WTC11 (cell line): ENCODE measurements at regions not wholly inside any gene's neighbourhood (a gene's known extent, or its start where the extent isn't known, plus 50 kb on each side); places are given as distances from the start of the nearest gene placed in this dataset.

ENCODE experiments used
- ATAC-seq: fragments of 200-7000 bp; cut with Tn5 transposase; 2 replicates; pipeline ENCODE4 v1.10.0; 2021; ENCODE audit warnings: mild to moderate bottlenecking, moderate library complexity
- CTCF ChIA-PET: fragments of 300-600 bp; sonication (Branson Sonifier 250); formaldehyde crosslinking; loops from one replicate; lab custom pipeline; 2021; ENCODE audit warnings: antibody characterized with exemption; lab: Charles Lee
- POLR2A ChIA-PET: fragments of 350-600 bp; sonication (Branson Sonifier 250); formaldehyde crosslinking; loops from one replicate; lab custom pipeline; 2021; ENCODE audit warnings: antibody characterized with exemption; lab: Charles Lee
- DNase-seq: peaks from one replicate; pipeline ENCODE4 v3.0.0; 2021; ENCODE audit warnings: low spot score
- H3K27ac Mint-ChIP-seq: 2 replicates; pipeline ENCODE4 v1.8.0; 2021; ENCODE audit warnings: mixed read lengths
- H3K27me3 Mint-ChIP-seq: 2 replicates; pipeline ENCODE4 v1.8.0; 2021; ENCODE audit warnings: low read depth, mild to moderate bottlenecking, moderate library complexity, mixed read lengths
- H3K36me3 Mint-ChIP-seq: 2 replicates; pipeline ENCODE4 v1.8.0; 2021; ENCODE audit warnings: mixed read lengths
- H3K4me1 Mint-ChIP-seq: 2 replicates; pipeline ENCODE4 v1.8.0; 2022; ENCODE audit warnings: mixed read lengths
- H3K4me3 Mint-ChIP-seq: 2 replicates; pipeline ENCODE4 v1.8.0; 2021; ENCODE audit warnings: mild to moderate bottlenecking, moderate library complexity, mixed read lengths
- H3K9me3 Mint-ChIP-seq: 2 replicates; pipeline ENCODE4 v1.8.0; 2021; ENCODE audit warnings: mixed read lengths
- CREM ChIP-seq: sonication (generic); formaldehyde crosslinking; IDR thresholded peaks from 2 replicates; pipeline ENCODE4 v1.8.1; 2022; ENCODE audit warnings: mild to moderate bottlenecking, missing genetic modification reagents, moderate library complexity
- ELF4 ChIP-seq: sonication (generic); formaldehyde crosslinking; IDR thresholded peaks from 2 replicates; pipeline ENCODE4 v1.8.1; 2022; ENCODE audit warnings: low read depth, mild to moderate bottlenecking, moderate library complexity, missing genetic modification reagents
- ESRRA ChIP-seq: sonication (generic); formaldehyde crosslinking; IDR thresholded peaks from 2 replicates; pipeline ENCODE4 v1.8.1; 2022; ENCODE audit warnings: mild to moderate bottlenecking, missing genetic modification reagents, borderline replicate concordance
- MXD4 ChIP-seq: fragments of 250-450 bp; sonication (Bioruptor Pico); IDR thresholded peaks from 2 replicates; pipeline ENCODE4 v1.8.0; 2021; ENCODE audit warnings: mild to moderate bottlenecking, moderate library complexity, borderline replicate concordance
- TF ChIP-seq, protein P1 (sequence below): sonication (generic); formaldehyde crosslinking; conservative IDR thresholded peaks from 2 replicates; pipeline ENCODE4 v1.8.1; 2022; ENCODE audit warnings: mild to moderate bottlenecking, missing genetic modification reagents
- TF ChIP-seq, protein P2 (sequence below): sonication (generic); formaldehyde crosslinking; IDR thresholded peaks from 2 replicates; pipeline ENCODE4 v1.8.0; 2023; ENCODE audit warnings: mild to moderate bottlenecking, missing genetic modification reagents
- TF ChIP-seq, protein P3 (sequence below): sonication (generic); formaldehyde crosslinking; IDR thresholded peaks from 2 replicates; pipeline ENCODE4 v1.8.1; 2022; ENCODE audit warnings: mild to moderate bottlenecking, moderate library complexity, missing genetic modification reagents
- TF ChIP-seq, protein P4 (sequence below): sonication (generic); formaldehyde crosslinking; IDR thresholded peaks from 2 replicates; pipeline ENCODE4 v1.8.0; 2022; ENCODE audit warnings: mild to moderate bottlenecking, missing genetic modification reagents
- TF ChIP-seq, protein P5 (sequence below): sonication (generic); formaldehyde crosslinking; IDR thresholded peaks from 2 replicates; pipeline ENCODE4 v1.8.1; 2022; ENCODE audit warnings: low read depth, mild to moderate bottlenecking, moderate library complexity, missing genetic modification reagents, borderline replicate concordance
- TF ChIP-seq, protein P6 (sequence below): sonication (generic); formaldehyde crosslinking; IDR thresholded peaks from 2 replicates; pipeline ENCODE4 v1.8.0; 2022; ENCODE audit warnings: mild to moderate bottlenecking, missing genetic modification reagents
- TF ChIP-seq, protein P7 (sequence below): sonication (generic); formaldehyde crosslinking; IDR thresholded peaks from 2 replicates; pipeline ENCODE4 v1.8.0; 2022; ENCODE audit warnings: missing genetic modification reagents
- TF ChIP-seq, protein P8 (sequence below): sonication (generic); formaldehyde crosslinking; IDR thresholded peaks from 2 replicates; pipeline ENCODE4 v1.8.0; 2022; ENCODE audit warnings: mild to moderate bottlenecking, missing genetic modification reagents
- TF ChIP-seq, protein P9 (sequence below): sonication (generic); formaldehyde crosslinking; IDR thresholded peaks from 2 replicates; pipeline ENCODE4 v1.8.1; 2023; ENCODE audit warnings: mild to moderate bottlenecking, moderate library complexity, missing genetic modification reagents

DNA sequence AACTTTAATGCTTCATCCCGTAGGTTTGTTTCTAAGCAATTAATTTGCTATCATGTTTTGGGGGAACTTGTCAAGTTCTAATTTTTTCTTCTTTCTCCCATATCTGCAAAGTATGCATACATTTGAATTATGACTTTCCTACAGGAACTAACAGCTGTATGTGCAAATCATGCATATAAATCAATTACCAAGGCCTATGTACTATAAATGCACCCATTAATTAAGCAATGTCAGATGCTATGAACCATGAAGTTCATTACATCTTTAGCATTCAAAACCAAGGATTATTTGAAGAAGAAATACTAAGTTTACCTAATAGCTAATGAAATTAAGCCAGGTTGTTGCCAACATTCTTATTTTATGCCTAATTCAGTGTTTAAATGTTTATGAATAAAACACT lies 851.3 kb downstream of the TFAP2A start:
- H3K4me3 Mint-ChIP-seq = no peak overlapping the region
- TF ChIP-seq, protein P1, sequence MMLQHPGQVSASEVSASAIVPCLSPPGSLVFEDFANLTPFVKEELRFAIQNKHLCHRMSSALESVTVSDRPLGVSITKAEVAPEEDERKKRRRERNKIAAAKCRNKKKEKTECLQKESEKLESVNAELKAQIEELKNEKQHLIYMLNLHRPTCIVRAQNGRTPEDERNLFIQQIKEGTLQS (CRISPR knock-in tag) = no peak
- POLR2A ChIA-PET = no interaction called here
- ATAC-seq (no peak), DNase-seq (no peak)
- no peak overlapping the region for H3K27ac Mint-ChIP-seq
- CTCF ChIA-PET = no interaction called here
- H3K27me3 Mint-ChIP-seq = no peaks in the 10 kb centered on the region
- H3K4me1 Mint-ChIP-seq = no peaks in the 10 kb centered on the region
- H3K9me3 Mint-ChIP-seq = no peaks in the 10 kb centered on the region
- no peaks in the 10 kb centered on the region for H3K36me3 Mint-ChIP-seq

DNA sequence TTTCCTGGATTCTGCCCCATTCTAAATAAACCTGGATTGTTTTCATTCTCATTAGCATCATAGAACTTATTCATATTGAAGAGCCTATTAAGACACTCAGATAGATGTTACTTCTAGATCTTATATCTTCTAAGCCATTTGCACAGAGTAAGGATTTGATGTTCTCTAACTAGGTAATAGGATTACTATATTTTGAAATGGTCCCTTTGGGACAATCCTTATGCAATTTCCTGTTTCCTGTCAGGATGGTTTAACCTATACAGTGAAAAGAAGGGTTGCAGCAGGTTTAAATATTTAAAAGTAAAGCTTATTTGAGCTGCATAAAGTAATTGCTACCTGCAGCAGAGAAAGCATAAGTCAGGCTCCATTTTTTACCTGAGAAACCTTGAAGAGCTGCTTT lies 860.1 kb downstream of the TFAP2A start:
- ATAC-seq (no peak), DNase-seq (no peak)
- Mint-ChIP-seq H3K27ac (no peak overlapping the region), H3K4me1 (no peaks in the 10 kb centered on the region), H3K36me3 (peaks cover 23% of the 10 kb centered on the region), H3K4me3 (no peak overlapping the region), H3K9me3 (peaks cover 43% of the 10 kb centered on the region), H3K27me3 (peaks cover 6% of the 10 kb centered on the region; the same call in 1 of the 2 replicates)
- ChIA-PET CTCF (no interaction called here), POLR2A (no interaction called here)
- TF ChIP-seq, protein P2, sequence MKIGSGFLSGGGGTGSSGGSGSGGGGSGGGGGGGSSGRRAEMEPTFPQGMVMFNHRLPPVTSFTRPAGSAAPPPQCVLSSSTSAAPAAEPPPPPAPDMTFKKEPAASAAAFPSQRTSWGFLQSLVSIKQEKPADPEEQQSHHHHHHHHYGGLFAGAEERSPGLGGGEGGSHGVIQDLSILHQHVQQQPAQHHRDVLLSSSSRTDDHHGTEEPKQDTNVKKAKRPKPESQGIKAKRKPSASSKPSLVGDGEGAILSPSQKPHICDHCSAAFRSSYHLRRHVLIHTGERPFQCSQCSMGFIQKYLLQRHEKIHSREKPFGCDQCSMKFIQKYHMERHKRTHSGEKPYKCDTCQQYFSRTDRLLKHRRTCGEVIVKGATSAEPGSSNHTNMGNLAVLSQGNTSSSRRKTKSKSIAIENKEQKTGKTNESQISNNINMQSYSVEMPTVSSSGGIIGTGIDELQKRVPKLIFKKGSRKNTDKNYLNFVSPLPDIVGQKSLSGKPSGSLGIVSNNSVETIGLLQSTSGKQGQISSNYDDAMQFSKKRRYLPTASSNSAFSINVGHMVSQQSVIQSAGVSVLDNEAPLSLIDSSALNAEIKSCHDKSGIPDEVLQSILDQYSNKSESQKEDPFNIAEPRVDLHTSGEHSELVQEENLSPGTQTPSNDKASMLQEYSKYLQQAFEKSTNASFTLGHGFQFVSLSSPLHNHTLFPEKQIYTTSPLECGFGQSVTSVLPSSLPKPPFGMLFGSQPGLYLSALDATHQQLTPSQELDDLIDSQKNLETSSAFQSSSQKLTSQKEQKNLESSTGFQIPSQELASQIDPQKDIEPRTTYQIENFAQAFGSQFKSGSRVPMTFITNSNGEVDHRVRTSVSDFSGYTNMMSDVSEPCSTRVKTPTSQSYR (CRISPR knock-in tag) = no peak
- TF ChIP-seq, protein P3, sequence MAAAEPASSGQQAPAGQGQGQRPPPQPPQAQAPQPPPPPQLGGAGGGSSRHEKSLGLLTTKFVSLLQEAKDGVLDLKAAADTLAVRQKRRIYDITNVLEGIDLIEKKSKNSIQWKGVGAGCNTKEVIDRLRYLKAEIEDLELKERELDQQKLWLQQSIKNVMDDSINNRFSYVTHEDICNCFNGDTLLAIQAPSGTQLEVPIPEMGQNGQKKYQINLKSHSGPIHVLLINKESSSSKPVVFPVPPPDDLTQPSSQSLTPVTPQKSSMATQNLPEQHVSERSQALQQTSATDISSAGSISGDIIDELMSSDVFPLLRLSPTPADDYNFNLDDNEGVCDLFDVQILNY (CRISPR knock-in tag) = no peak
- TF ChIP-seq, protein P4, sequence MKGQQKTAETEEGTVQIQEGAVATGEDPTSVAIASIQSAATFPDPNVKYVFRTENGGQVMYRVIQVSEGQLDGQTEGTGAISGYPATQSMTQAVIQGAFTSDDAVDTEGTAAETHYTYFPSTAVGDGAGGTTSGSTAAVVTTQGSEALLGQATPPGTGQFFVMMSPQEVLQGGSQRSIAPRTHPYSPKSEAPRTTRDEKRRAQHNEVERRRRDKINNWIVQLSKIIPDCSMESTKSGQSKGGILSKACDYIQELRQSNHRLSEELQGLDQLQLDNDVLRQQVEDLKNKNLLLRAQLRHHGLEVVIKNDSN (CRISPR knock-in tag) = no peak
- TF ChIP-seq, protein P5, sequence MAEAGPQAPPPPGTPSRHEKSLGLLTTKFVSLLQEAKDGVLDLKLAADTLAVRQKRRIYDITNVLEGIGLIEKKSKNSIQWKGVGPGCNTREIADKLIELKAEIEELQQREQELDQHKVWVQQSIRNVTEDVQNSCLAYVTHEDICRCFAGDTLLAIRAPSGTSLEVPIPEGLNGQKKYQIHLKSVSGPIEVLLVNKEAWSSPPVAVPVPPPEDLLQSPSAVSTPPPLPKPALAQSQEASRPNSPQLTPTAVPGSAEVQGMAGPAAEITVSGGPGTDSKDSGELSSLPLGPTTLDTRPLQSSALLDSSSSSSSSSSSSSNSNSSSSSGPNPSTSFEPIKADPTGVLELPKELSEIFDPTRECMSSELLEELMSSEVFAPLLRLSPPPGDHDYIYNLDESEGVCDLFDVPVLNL = no peak
- TF ChIP-seq ELF4 (no peak), MXD4 (CRISPR knock-in tag) (no peak), ESRRA (CRISPR knock-in tag) (no peak)
- TF ChIP-seq, protein P6, sequence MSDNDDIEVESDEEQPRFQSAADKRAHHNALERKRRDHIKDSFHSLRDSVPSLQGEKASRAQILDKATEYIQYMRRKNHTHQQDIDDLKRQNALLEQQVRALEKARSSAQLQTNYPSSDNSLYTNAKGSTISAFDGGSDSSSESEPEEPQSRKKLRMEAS (CRISPR knock-in tag) = no peak

DNA sequence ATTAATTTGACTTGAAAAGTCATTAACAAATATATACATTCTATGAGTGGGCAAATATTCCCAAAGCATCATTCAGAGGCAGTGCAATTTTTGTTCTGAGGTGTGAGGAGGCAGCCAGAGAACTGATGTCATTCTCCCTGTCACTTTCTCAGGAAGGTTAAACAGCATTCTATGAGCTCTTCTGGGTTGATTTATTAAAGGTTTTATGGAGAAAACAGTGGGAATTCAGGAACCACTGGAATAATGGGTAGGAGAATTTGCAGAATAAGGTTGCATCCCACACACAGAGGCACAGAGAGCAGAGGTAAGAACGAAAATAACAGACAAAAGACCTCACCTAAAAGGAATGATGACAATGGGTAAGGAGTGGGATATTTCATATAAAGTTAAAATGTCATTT lies 860.6 kb downstream of the TFAP2A start:
- POLR2A ChIA-PET = no interaction called here
- H3K36me3 Mint-ChIP-seq = peaks cover 23% of the 10 kb centered on the region
- peaks cover 45% of the 10 kb centered on the region for H3K9me3 Mint-ChIP-seq
- CTCF ChIA-PET = no interaction called here
- H3K27me3 Mint-ChIP-seq = peaks cover 6% of the 10 kb centered on the region; the same call in 1 of the 2 replicates
- H3K27ac Mint-ChIP-seq = no peak overlapping the region
- TF ChIP-seq, protein P3 (CRISPR knock-in tag) = no peak
- H3K4me3 Mint-ChIP-seq = no peak overlapping the region
- ATAC-seq (no peak), DNase-seq (no peak)
- no peaks in the 10 kb centered on the region for H3K4me1 Mint-ChIP-seq

DNA sequence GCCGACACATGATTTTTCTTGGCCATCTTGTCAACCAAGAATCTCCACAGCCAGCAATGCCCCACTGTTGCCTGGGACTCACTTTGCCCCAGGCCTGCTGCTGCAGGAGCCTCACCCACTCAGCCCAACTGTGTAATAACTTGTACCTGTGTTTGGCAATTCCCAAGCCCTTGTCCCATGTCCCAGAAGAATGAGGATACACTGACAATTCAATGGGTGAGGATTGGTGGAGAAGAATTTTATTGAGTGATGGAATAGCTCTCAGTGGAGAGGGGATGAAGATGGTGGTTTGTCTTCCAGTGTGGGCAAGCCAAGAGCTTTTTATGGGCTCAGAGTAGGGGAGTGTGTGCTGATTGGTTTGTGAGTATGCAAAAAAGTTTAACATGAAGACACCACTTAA lies 861.9 kb downstream of the TFAP2A start:
- ChIA-PET CTCF (no interaction called here), POLR2A (no interaction called here)
- no peak for ATAC-seq
- Mint-ChIP-seq H3K9me3 (peaks cover 48% of the 10 kb centered on the region), H3K4me1 (no peaks in the 10 kb centered on the region), H3K4me3 (no peak overlapping the region), H3K27ac (no peak overlapping the region), H3K27me3 (peaks cover 6% of the 10 kb centered on the region; the same call in 1 of the 2 replicates), H3K36me3 (peaks cover 23% of the 10 kb centered on the region)
- no peak for DNase-seq
- TF ChIP-seq, protein P7, sequence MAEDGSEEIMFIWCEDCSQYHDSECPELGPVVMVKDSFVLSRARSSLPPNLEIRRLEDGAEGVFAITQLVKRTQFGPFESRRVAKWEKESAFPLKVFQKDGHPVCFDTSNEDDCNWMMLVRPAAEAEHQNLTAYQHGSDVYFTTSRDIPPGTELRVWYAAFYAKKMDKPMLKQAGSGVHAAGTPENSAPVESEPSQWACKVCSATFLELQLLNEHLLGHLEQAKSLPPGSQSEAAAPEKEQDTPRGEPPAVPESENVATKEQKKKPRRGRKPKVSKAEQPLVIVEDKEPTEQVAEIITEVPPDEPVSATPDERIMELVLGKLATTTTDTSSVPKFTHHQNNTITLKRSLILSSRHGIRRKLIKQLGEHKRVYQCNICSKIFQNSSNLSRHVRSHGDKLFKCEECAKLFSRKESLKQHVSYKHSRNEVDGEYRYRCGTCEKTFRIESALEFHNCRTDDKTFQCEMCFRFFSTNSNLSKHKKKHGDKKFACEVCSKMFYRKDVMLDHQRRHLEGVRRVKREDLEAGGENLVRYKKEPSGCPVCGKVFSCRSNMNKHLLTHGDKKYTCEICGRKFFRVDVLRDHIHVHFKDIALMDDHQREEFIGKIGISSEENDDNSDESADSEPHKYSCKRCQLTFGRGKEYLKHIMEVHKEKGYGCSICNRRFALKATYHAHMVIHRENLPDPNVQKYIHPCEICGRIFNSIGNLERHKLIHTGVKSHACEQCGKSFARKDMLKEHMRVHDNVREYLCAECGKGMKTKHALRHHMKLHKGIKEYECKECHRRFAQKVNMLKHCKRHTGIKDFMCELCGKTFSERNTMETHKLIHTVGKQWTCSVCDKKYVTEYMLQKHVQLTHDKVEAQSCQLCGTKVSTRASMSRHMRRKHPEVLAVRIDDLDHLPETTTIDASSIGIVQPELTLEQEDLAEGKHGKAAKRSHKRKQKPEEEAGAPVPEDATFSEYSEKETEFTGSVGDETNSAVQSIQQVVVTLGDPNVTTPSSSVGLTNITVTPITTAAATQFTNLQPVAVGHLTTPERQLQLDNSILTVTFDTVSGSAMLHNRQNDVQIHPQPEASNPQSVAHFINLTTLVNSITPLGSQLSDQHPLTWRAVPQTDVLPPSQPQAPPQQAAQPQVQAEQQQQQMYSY (CRISPR knock-in tag) = no peak
- TF ChIP-seq, protein P8, sequence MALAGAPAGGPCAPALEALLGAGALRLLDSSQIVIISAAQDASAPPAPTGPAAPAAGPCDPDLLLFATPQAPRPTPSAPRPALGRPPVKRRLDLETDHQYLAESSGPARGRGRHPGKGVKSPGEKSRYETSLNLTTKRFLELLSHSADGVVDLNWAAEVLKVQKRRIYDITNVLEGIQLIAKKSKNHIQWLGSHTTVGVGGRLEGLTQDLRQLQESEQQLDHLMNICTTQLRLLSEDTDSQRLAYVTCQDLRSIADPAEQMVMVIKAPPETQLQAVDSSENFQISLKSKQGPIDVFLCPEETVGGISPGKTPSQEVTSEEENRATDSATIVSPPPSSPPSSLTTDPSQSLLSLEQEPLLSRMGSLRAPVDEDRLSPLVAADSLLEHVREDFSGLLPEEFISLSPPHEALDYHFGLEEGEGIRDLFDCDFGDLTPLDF (CRISPR knock-in tag) = no peak
- TF ChIP-seq CREM (CRISPR knock-in tag) = no peak
- TF ChIP-seq, protein P9, sequence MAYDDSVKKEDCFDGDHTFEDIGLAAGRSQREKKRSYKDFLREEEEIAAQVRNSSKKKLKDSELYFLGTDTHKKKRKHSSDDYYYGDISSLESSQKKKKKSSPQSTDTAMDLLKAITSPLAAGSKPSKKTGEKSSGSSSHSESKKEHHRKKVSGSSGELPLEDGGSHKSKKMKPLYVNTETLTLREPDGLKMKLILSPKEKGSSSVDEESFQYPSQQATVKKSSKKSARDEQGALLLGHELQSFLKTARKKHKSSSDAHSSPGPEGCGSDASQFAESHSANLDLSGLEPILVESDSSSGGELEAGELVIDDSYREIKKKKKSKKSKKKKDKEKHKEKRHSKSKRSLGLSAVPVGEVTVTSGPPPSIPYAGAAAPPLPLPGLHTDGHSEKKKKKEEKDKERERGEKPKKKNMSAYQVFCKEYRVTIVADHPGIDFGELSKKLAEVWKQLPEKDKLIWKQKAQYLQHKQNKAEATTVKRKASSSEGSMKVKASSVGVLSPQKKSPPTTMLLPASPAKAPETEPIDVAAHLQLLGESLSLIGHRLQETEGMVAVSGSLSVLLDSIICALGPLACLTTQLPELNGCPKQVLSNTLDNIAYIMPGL (CRISPR knock-in tag) = no peak
